SK-N-SH (cell line): ENCODE measurements at regions not wholly inside any gene's neighbourhood (a gene's known extent, or its start where the extent isn't known, plus 50 kb on each side); places are given as distances from the start of the nearest gene placed in this dataset.

Source experiments
- CTCF ChIP-seq: fragments of 200-600 bp; sonication (generic); IDR thresholded peaks from 2 replicates; pipeline ENCODE4 v1.6.1; 2017; ENCODE audit warnings: antibody characterized with exemption, mild to moderate bottlenecking, moderate library complexity
- TAF1 ChIP-seq: IDR thresholded peaks from 2 replicates; pipeline ENCODE4 v1.6.1; 2012; ENCODE audit warnings: low read depth, mild to moderate bottlenecking, low read length, moderate library complexity, borderline replicate concordance

GRCh38 chr13:40446365-40446764, 220.1 kb downstream of the FOXO1 start:
- no peak for TF ChIP-seq TAF1
- no peak for TF ChIP-seq CTCF
